ENCODE measurements at regions not wholly inside any gene's neighbourhood (a gene's known extent, or its start where the extent isn't known, plus 50 kb on each side); places are given as distances from the start of the nearest gene placed in this dataset.
"Not testable (repeated sequence)": the region's sequence is repeated elsewhere in the genome, so short reads cannot be mapped to it uniquely, and the experiment has no call there.

- intact Hi-C loops (cut with DNase I) = no loop called here
Measured at GRCh38 chr11:23933721-23934120, 563.1 kb upstream of the LUZP2 start.

GRCh38 chr11:23934671-23935270, 562.1 kb upstream of the LUZP2 start:
- intact Hi-C loops (cut with DNase I) = not testable (repeated sequence)
- DNase-seq (ENCODE audit: low spot score) = peak; percentile 72

More at GRCh38 chr11:23933721-23934120, 563.1 kb upstream of the LUZP2 start:
- DNase-seq (ENCODE audit: low spot score) = no peak

DNA sequence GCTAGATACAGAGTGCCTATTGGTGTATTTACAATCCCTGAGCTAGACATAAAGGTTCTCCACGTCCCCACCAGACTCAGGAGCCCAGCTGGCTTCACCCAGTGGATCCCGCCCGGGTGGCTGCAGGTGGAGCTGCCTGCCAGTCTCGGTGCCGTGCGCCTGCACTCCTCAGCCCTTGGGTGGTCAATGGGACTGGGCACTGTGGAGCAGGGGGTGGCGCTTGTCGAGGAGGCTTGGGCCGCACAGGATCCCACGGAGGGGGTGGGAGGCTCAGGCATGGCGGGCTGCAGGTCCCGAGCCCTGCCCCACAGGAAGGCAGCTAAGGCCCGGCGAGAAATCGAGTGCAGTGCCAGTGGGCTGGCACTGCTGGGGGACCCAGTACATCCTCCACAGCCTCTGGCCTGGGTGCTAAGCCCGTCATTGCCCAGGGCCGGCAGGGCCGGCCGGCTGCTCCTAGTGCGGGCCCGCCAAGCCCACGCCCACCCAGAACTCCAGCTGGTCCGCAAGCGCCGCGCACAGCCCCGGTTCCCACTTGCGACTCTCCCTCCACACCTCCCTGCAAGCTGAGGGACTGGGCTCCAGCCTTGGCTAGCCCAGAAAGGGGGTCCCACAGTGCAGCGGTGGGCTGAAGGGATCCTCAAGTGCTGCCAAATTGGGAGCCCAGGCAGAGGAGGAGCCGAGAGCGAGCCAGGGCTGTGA, 554.6 kb upstream of the LUZP2 start:
- intact Hi-C loops (cut with DNase I) = not testable (repeated sequence)
- DNase-seq (ENCODE audit: low spot score) = peak; percentile 74

GRCh38 chr11:23944923-23945322, 551.9 kb upstream of the LUZP2 start:
- no peak for DNase-seq (ENCODE audit: low spot score)
- intact Hi-C loops (cut with DNase I) = no loop called here

- intact Hi-C loops (cut with DNase I) = no loop called here
Measured at GRCh38 chr11:23947883-23948282, 549.0 kb upstream of the LUZP2 start.

GRCh38 chr11:23948851-23949250, 548.0 kb upstream of the LUZP2 start:
- intact Hi-C loops (cut with DNase I) = no loop called here
- no peak for DNase-seq (ENCODE audit: low spot score)

More at GRCh38 chr11:23947883-23948282, 549.0 kb upstream of the LUZP2 start:
- DNase-seq (ENCODE audit: low spot score) = no peak

DNA sequence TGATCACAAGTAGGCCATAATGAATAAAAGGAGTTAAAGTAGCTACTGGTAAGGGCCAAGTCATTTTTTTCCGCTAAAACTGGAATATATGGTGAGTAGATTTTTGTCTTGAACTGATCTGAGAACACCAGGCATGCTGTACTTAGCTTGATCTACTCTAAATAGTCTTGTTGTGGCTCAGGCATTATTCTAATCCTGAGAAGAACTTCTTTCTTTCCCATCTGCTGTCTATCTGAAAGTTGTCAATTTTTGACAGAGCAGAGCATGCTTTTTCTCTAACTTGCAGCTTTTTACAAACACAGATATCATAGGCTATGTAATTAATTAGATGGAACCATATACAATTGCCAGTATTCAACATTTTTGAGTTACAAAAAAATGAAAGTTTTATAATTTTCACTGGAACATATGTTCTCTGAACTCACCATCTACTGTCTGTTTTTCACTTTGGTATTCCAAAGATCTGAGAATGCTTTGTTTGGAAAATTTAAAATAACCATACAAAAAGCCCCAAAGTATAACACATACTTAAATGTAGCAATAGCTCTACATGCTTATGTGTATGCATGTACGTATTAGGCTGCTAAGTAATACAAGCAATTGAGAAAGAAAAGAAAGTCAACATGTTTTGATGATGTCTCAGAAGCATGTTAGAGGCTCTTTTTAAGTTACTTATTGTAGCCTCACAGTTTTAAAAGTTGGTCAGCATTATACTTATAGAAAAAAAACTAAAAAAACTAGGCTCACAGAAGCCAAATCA, 542.7 kb upstream of the LUZP2 start:
- DNase-seq (ENCODE audit: low spot score) = no peak
- intact Hi-C loops (cut with DNase I) = no loop called here

DNA sequence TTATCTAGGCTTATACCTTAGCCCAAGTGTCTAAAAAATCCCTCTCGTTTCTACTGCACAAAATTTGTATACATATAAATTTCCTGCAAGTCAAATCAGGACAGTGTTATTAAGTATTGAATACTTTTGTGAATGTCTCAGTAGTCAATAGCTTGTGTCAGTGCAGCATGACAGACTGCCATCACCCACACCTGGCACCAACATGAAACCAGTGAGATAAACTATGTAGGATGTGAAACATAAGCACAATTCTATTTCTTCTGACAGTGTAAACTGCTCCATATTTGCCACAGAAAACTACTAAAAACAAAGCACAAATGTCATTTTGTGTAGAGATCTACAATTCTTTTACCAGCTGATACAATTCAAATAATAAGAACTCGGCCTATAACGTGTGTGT, 542.1 kb upstream of the LUZP2 start:
- intact Hi-C loops (cut with DNase I) = no loop called here
- no peak for DNase-seq (ENCODE audit: low spot score)

DNA sequence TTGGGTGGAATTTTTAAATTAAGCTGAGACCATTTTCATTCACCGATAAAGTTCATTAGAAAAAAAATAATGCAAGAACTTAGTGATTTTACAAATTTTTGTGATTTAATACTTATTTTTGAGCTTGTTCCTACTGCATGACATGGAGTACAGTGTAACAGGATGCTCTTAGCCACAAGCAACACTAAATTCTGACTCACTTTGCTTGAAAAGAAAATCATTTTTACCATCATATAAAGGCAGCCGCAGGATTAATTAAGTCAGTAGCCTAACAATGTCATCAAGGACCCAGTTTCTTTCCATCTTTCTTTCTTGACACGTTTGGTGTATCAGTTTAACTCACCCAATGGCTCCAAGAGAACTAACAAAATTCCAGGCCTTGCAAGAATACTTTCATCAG, 540.3 kb upstream of the LUZP2 start:
- no peak for DNase-seq (ENCODE audit: low spot score)
- intact Hi-C loops (cut with DNase I) = no loop called here

DNA sequence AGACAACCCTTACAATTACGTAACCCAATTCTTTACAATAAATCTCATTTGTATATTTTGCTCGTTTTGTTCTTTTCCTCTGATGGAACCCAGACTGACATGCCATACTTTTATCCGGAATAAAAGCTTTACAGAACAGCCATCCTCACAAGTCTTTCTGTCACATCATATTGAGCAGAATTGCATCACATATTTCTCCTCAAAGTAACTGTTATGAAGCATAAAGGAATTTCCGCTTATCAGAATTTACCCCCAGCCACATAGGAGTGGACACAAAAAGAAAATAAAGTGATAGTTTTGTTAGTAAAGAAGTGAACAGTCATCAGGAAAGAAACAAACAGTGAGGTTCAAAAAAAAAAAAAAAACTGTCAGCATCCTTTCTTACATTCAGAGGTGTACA, 539.5 kb upstream of the LUZP2 start:
- intact Hi-C loops (cut with DNase I) = no loop called here

GRCh38 chr11:23959462-23959861, 537.4 kb upstream of the LUZP2 start:
- no peak for DNase-seq (ENCODE audit: low spot score)

More for the DNA sequence above, 539.5 kb upstream of the LUZP2 start:
- no peak for DNase-seq (ENCODE audit: low spot score)

GRCh38 chr11:23961503-23962338, 535.1 kb upstream of the LUZP2 start:
- DNase-seq (ENCODE audit: low spot score) = no peak
- intact Hi-C loops (cut with DNase I) = no loop called here

More at GRCh38 chr11:23959462-23959861, 537.4 kb upstream of the LUZP2 start:
- intact Hi-C loops (cut with DNase I) = no loop called here

- intact Hi-C loops (cut with DNase I) = no loop called here
- DNase-seq (ENCODE audit: low spot score) = no peak
Measured at GRCh38 chr11:23973244-23973643, 523.6 kb upstream of the LUZP2 start.

DNA sequence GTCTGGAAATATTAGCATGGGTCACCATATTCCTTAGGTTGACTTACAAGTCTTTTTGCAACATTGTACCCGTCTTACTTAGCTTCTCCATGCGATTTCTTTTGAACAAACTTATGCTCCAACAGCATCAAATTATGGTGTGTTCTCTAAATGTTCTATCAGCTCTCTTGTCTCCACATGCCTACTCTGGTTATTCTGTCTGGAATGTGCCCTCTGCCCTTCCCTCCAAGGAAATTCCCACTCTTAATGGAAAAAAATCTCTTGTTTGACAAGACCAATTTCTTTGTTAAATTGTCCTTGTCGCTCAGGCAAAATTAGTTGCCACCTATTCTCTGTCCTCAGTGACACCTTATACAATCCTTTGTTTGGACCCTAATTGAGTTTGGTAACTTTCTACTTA, 522.8 kb upstream of the LUZP2 start:
- intact Hi-C loops (cut with DNase I) = no loop called here
- no peak for DNase-seq (ENCODE audit: low spot score)

DNA sequence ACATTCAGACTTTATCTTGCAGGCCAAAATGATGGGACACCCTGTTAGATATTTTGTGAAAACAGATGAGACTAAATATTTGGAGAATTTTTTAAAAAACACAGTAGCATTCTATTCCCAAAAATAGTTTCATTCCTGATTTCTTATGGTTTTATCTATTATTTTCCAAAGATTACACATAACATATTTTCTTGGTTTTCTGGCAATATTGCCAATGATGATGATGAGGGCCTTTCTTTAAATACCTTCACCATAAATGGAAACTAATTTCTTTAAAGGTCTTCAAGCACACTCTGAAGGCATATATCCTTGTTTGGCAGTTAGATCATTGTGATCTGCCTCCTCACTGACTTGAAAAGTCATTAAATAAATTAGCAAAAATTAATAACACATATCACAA, 522.3 kb upstream of the LUZP2 start:
- intact Hi-C loops (cut with DNase I) = no loop called here
- DNase-seq (ENCODE audit: low spot score) = no peak

GRCh38 chr11:23976426-23976825, 520.4 kb upstream of the LUZP2 start:
- intact Hi-C loops (cut with DNase I) = no loop called here
- no peak for DNase-seq (ENCODE audit: low spot score)

- DNase-seq (ENCODE audit: low spot score) = no peak
- intact Hi-C loops (cut with DNase I) = no loop called here
Measured at GRCh38 chr11:23976841-23977271, 520.0 kb upstream of the LUZP2 start.

DNA sequence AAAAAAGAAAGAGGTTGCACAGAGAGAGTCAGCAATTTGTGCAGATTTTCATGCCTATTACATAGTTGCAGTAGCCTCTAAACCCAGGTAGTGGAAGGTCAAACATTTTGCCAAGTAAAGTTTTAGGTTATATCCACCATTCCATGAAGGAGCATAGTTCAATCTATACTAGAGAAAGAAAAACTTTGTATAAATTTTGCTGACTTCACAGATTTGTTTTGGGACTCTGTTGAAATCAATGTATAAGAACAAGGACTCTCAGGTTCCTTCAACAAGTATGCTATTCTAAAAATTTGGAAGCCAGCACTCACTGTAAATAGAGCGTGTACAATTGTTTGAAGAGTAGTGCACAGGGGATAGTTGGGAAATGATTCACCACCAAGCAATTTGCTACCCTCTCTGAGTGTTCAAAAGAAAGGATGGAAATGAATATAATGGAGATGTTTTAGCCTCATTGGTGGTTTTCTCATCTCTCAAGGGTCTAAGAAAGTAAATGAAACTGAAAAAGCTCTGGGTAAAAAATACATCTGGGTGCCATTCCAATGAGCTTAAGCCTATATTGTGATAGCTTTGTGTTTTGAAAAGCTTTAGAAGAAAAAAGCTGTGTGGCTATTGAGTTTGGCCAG, 508.4 kb upstream of the LUZP2 start:
- intact Hi-C loops (cut with DNase I) = no loop called here

More for the DNA sequence above, 508.4 kb upstream of the LUZP2 start:
- DNase-seq (ENCODE audit: low spot score) = no peak
